GM18861 (cell line): ENCODE measurements at regions not wholly inside any gene's neighbourhood (a gene's known extent, or its start where the extent isn't known, plus 50 kb on each side); places are given as distances from the start of the nearest gene placed in this dataset.
"Not testable (repeated sequence)": the region's sequence is repeated elsewhere in the genome, so short reads cannot be mapped to it uniquely, and the experiment has no call there.

ENCODE experiments used
- ATAC-seq: cut with Tn5 transposase; IDR thresholded peaks from one replicate; pipeline ENCODE4 v1.9.1; 2021; ENCODE audit not compliant: unreplicated experiment

DNA sequence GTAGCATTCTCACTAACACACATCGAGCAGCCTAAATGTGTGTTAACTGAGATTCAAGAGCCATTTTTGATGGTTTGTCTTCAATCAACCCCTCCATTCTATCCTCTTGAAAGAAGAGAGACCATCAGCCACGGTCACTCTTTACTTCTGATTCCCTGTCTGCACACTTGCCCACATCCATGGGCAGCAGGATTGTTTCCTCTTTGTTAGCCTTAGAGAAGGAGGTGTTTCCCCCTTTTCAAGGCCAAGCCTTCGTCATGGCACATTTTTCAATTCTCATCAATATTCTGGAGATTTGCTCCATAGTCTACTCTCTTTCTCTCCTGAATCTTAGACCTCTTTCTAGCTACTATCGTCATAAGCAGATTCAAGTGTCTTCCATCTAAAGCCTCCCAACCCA lies 522.4 kb upstream of the NAALADL2 start:
- no peak for ATAC-seq

DNA sequence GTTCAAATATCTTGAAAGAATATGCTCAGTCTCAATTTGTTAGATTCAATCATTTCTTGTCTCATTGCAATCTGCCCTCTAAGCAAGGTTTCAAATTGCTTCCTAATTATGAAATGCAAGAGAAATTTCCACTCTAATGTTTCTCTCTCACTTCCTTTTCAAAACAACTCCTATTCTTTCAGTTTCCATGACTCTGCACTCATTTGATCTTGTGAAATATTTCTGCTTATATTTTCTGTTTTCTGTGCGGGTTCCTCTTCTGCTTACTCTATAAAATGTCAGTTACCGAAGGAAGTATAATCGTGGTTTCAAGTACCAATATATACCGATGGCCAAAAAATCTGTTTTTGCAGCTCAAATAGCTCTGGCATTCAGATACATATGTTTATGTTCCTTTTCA lies 521.9 kb upstream of the NAALADL2 start:
- ATAC-seq = no peak

DNA sequence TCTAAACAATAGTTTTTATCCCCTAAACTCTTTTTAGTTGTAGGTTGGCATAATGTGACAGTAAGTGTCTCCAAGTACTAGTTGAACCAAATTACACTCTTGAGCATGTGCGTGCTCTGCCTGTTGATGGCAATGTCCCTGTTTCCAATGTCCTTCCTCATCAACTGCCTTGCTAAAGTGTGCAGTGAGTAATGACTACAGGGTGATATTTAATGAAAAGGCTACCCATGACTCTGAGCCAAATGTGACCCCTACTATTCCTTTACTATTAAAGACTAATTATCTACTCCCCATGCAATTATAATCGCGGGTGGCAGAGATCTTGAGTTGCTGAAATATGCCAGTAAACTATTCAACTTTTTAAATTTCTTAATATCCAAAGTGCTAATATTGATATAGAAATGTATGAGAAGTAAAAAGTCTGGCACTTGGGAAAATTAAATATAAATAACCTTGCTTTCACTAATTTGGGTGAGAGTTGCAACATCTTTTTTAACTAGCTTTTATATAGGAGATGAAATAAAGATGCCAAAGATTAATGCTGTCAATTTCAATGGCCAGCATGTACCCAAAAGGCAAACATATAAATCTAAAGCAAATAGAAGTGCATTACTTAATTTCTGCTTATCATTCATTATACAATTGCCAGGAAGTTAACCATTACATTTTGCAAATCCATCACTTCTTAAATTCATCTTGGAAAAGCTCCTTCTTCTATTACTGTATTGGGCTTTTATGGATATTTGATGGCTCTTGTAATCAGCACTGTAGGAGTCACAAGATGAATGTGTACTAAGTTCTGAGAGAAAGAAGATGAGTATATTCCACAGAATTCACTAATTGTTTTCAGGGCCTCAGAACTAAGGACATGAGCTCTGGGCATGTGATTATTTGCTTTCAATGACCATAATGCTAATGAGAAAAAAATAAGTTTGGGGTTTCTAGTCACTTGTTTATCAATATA lies 518.2 kb upstream of the NAALADL2 start:
- no peak for ATAC-seq

DNA sequence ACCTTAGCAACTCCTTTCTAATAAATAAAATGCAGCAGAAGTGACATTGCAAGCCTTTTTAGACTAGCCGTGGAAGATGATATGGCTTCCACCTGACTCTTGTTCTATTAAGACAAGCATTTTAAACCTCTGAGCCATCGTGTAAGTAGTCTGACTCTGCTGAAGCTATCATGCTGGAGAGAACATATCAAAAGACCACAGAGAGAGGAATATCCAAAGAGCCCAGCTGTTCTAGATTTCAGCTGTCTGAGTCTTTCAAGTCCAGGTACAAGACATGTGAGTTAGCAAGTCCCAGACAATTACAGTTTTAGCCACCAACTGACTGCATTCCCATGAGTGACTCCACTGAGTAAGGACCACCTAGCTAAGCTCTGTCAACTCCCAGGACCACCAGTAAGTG lies 517.0 kb upstream of the NAALADL2 start:
- no peak for ATAC-seq

DNA sequence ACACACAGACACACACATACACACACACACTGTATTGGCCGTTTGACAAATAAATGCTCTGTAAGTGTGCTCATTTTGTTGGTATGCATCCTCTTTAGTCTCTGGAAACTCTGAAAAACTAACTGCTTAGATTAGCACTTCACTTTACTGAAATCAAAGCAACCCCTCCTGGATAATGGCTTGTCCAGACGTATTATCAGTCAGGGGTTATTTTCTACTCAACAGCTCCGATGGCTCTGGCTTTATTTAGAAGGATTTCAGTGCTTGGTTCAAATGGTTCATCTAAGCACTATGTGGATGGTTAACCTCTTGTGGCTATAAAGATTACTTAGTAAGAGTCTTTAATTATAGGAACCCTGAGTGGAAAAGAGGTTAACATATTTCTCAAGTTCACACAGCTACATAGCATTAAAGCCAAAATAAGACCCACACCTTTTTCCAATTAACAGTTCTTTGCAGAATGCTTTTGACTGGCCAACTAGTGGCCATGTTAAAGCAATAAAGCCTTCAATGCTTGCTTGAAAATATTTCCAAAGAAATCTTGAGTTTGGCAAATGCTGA lies 516.1 kb upstream of the NAALADL2 start:
- ATAC-seq = no peak

DNA sequence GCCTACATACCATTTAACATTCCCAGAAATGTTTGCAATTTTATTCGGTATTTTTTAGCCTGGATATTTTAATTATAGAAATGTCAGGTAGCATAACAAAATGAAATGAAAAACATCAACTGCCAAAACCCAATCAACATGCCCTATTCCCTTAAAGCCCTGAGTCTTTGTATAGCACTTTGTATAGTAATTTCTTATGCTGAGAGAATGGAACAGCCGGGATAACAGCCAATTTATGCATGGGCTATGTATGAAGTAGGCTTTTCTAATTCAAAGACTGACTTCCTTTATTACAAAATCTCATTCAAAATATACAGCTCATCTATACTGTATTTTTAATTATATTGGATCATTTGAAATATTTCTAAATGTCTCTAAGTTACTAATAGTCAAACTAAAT lies 513.0 kb upstream of the NAALADL2 start:
- no peak for ATAC-seq

DNA sequence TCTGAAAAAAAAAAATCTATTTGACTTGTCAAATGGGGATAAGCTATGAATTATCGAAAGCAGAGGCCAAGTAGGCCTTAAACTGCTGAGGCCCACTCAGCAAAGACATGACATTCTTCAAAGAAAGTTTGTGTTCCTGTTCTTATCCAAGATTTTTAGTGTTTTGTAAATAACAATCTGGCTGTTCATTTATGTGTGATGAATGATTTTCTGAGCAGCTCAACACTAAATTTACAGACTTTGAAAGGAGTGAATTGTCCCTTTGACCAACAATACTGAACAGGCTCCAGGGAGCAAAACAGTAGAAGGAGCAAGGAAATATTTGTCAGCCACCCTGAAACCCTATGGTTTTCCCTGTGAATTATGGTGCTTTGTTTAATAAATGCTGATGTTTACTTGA lies 512.6 kb upstream of the NAALADL2 start:
- ATAC-seq = no peak

DNA sequence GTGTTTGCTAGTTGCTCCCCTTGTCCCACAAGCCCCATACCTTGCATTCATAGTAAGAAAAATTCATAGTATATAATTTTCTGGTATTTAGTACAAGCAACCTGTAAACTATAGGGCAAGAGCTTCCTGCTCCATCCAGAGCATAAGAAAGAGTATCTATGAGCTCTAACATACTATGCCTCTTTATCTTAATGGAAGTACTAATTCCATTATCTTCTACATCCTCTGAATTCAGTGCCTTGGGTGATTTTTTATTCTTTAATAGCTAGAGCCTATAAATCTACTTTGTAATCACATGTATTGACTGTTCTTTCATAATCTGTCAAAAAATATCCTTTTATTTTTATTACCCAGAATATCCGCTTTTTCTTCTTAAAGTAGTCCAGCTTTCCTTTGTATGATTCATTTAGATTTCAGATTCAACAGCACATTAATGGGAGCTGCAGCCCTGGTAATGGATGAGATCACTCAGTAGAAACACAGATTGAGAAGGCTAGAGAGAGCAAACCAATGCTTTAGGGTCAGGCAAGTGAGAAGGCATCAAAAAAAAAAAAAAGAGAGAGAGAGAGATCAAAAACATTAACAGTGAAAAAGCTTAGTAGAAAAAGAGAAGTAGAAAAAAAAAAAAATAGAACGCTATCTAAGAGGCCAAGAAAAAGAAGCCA lies 511.5 kb upstream of the NAALADL2 start:
- no peak for ATAC-seq

DNA sequence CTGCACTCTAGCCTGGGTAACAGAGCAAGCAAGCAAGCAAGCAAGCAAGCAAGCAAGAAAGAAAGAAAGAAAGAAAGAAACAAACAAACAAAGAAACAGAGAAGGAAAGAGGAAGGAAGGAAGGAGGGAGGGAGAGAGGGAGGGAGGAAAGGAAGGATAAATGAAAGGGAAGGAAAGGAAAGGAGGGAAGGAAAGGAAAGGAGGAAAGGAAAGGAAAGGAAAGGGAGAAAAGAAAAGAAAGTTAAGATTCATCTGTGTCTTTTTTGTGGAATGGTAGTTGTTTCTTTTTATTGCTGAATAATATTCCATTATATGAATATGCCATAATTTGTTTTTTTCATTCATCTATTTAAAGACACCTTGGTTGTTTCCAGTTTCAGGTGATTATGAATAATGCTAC lies 506.9 kb upstream of the NAALADL2 start:
- ATAC-seq = no peak

DNA sequence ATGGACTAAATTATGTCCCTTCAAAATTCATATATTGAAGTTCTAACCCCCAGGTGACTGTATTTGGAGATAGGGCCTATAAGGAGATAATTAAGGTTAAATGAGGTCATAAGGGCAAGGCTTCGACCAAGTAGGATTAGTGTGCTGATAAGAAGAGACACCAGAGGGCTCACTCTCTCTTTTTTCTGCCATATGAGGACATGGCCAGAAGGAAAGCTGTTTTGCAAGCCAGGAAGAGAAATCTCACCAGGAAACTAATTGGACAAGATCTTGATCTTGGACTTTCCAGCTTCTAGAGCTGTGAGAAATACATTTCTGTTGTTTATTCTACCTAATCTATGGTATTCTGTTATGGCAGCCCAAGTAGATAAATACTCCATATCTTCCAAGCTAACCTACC lies 503.6 kb upstream of the NAALADL2 start:
- ATAC-seq = no peak

DNA sequence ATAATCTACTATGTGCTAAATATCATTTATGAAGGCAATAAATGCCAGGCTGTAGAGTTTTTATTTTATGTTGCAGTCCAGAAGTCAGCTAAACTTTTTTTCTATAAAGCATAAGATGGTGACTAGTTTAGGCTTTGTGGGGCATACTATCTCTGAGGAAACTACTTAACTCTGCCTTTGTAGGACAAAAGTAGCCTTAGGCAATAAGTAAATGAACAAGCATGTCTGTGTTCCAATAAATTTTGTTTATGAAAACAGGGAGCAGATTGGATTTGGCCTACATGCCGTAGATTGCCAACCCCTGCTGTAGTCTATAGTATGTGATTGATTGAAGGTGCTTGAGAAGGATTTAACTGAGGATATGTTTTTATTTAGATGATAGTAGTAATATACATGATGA lies 502.5 kb upstream of the NAALADL2 start:
- no peak for ATAC-seq

DNA sequence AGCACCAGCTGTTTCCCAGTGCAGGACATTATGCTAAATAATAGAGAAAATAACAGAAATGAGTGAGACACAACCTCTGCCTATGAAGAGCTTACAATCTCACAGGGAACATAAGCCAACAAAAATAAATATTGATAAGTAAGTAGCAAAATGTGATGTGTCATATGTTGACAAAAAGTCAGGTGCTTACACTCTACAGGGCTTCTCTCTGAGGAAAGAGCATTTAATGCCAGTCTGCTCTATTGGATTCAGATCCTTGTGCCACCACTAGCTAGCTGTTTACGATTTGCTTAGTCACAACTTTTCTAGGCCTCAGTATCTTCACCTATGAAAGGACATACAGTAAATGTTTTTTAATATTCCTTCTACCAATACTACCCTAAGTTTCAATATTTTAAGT lies 500.9 kb upstream of the NAALADL2 start:
- no peak for ATAC-seq

DNA sequence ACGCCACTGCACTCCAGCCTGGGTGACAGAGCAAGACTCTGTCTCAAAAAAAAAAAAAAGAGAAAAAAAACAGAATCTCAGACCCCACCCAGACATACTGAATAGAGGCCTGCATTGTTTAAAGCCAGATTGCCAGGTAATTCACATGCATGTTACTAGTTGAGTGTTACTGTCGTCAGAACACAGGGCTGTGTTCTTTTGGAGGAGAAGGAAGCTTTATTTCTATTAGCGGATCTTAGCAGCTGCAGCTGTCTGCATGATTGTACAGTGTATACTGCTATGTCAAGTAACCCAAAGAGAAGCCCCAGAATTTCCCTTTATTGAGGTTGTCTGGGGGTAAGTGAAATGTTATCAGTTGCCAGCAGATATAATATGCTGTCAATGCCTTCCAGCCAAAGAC lies 496.6 kb upstream of the NAALADL2 start:
- ATAC-seq = no peak

DNA sequence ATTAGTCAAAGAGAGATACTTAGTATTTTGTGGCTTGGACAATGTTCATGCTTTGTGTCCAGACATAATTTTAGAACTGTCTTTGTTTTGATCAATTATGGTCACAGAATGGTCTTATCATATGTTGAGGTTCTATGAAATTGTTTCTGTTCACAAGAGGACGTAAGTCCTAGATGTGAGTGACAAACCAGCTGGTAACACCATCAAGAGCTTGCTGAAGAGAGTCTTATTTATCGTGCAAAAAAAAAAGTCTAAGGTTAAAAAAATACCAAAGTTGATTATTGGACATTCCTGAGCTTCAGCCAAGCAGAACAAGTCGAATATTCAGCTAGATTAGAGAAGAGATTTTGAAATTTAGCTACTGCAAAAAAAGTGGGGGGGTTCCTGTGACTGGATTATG lies 495.9 kb upstream of the NAALADL2 start:
- no peak for ATAC-seq

DNA sequence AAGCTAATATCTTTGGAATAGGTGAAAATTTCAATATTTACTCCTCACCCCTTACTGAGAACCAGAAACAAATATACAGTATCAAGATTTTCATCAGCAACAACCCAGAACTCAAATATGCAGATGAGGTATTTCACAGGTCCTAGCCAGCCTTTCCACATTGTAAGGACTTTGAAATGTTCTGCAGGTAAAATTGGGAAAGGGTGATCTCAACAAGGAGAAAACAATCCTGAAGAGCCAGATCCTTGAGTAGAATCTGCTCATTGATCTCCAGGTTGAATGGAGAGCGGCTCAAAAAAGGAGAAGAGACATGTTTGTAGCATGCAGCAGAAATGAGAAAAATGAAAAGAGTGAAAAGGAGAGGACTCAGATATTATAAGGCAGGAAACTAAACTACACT lies 493.3 kb upstream of the NAALADL2 start:
- no peak for ATAC-seq

DNA sequence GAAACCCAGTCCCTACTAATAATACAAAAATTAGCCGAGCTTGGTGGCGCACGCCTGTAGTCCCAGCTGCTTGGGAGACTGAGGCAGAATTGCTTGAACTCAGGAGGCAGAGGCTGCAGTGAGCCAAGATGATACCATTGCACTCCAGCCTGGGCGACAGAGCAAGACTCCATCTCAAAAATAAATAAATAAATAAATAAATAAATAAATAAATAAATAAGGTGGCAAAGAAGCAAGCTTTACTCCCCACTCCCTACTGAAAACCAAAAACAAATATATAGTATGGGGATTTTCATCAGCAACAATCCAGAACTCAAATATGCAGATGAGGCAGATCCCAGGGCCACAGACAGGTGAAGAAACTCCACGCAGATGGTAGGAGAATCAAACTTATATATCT lies 492.2 kb upstream of the NAALADL2 start:
- ATAC-seq = not testable (repeated sequence)

DNA sequence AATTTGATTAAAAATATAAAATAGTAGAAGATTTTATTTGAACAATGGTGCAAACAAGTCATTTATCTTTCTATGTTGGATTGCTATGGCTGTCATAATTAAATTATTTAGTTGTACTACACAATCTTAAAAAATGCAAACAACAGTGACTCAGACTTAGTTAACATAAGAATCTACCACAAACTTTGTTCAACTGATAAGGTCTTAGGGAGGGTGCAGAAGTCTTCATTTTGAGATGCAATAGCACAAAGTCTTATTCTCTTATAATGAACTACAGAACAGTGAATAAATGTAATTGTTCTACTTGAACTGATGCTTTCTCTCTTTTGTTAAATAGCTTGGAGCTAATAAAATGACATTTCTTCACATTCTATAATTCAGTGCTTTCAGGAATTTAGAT lies 482.8 kb upstream of the NAALADL2 start:
- ATAC-seq = no peak

DNA sequence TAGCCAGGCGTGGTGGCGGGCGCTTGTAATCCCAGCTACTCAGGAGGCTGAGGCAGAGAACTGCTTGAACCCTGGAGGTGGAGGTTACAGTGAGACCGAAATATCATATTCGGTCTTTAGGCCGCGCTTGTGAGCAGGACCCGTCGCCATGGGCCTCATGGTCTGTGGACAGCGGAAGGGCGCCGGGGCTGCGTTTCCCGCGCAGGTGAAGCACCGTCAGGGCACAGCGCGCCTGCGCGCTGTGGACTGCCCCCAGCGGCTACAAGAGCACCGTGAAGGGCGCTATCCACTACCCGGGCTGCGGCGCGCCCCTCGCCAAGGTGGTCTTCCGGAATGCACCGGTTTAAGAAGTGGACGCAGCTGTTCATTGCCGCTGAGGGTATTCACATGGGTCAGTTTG lies 482.0 kb upstream of the NAALADL2 start:
- ATAC-seq = no peak

DNA sequence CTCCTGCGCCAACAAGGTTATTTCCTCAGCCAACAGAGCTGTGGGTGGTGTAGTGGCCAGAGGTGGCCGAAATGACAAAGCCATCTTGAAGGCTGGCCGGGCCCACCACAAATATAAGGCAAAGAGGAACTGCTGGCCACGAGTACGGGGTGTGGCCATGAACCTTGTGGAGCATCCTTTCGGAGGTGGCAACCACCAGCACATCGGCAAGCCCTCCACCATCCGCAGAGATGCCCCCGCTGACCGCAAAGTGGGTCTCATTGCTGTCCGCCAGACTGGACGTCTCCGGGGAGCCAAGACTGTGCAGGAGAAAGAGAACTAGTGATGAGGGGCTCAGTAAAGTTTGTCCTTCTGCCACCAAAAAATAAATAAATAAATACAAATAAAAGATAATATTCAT lies 481.4 kb upstream of the NAALADL2 start:
- ATAC-seq = no peak

DNA sequence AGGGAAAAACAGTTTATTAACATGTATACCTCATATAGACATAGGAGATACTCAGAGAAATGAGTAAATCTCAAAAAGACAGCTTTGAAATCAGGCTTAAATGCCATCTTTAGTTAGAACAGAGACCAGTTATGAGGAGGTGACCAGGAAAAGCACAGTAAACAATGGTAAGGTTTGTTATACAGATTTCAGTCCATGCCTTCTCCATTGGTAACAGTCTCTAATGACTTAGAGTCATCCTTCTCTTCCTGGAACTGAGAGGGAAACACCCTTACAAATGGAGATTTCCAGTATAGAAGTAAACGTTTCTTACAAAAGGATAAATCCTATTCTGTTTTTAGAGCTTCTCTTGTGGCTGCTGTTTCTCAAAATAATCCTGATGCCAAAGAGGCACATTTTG lies 476.3 kb upstream of the NAALADL2 start:
- no peak for ATAC-seq

DNA sequence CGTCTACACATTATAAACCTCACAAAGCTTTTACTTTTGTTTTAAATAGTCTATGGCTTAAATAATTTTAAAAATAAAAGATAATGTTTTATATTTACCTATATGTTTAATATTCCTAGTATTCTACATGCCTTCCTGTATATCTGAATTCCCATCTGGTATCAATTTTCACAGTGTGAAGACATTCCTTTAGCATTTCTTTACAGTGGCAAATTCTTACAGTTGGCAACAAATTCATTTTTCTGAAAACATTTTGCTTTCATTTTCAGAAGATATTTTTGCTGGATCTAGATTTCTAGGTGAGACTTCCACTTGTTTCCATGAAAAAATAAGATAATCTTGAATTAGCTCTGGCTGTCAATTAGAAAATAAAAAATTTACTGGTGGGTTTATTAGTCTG lies 471.4 kb upstream of the NAALADL2 start:
- no peak for ATAC-seq

DNA sequence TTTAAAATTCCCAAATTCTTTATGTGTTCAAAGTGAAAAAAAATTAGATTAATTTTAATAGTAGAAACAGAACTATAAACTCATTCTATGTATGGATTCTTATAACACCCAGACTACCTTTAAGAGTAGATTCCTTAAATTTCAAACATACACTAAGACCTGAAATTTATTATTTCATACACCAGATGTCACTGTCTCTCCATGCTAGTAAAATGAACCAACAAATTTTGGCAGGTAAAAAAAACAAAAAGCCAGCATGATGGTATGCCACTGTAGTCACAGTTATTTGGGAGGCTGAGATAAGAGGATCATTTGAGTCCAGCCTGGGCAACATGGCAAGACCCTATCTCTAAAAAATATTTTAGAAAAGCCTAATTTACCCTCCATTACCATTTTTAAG lies 461.3 kb upstream of the NAALADL2 start:
- no peak for ATAC-seq
